ENCODE measurements at regions not wholly inside any gene's neighbourhood (a gene's known extent, or its start where the extent isn't known, plus 50 kb on each side); places are given as distances from the start of the nearest gene placed in this dataset.
"Not testable (repeated sequence)": the region's sequence is repeated elsewhere in the genome, so short reads cannot be mapped to it uniquely, and the experiment has no call there.

DNA sequence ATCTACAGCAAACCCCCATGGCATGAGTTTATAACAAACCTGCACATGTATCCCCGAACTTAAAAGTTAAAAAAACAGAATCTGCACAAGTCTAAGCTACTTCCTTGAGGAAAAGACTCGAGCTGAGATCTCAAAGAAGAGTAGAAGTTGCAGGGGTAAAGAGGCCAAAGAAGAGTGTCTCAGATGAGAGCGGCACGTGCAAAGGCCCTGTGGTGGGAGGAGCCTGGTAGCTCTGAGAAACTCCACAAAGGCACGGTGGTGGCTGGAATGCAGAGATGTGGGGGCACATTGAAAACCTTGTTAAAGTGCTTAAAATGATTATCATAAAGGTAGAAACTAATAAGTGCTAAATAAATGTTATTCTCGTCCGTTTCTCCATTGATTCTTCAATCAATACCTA lies 103.2 kb upstream of the GRK3 start:
- intact Hi-C loops (cut with DNase I): no loop called here
- Histone ChIP-seq H3K36me3 (peaks cover 43% of the 10 kb centered on the region), H3K27ac (no peak overlapping the region), H3K9me3 (no peaks in the 10 kb centered on the region), H3K4me3 (no peak overlapping the region), H3K27me3 (ENCODE audit: low read depth) (no peaks in the 10 kb centered on the region), H3K4me1 (no peaks in the 10 kb centered on the region)
- ATAC-seq: no peak
- no peak for DNase-seq
- TF ChIP-seq CTCF (IDR thresholded peaks at IDR 0.05): no peak

- DNase-seq: peak; percentile 80
- TF ChIP-seq CTCF (IDR thresholded peaks at IDR 0.05): peak; percentile 98
- H3K36me3 ChIP-seq: peaks cover 42% of the 10 kb centered on the region
- H3K4me1 ChIP-seq; H3K27me3 ChIP-seq (ENCODE audit: low read depth); H3K9me3 ChIP-seq; intact Hi-C loops (cut with DNase I); H3K4me3 ChIP-seq; H3K27ac ChIP-seq: not testable (repeated sequence)
- peak; percentile 94 to 95 for ATAC-seq
These were observed 101.8 kb upstream of the GRK3 start for GRCh38 chr22:25462474-25463346.

- H3K27ac ChIP-seq; DNase-seq; H3K27me3 ChIP-seq (ENCODE audit: low read depth); H3K4me1 ChIP-seq; intact Hi-C loops (cut with DNase I); H3K4me3 ChIP-seq; H3K9me3 ChIP-seq: not testable (repeated sequence)
- H3K36me3 ChIP-seq: peaks cover 36% of the 10 kb centered on the region
- peak in 1 of 2 donors; percentile 14 for ATAC-seq
These were observed 101.2 kb upstream of the GRK3 start for GRCh38 chr22:25463347-25463628.

- H3K36me3 ChIP-seq: peaks cover 27% of the 10 kb centered on the region
- DNase-seq; H3K4me1 ChIP-seq; H3K27ac ChIP-seq; H3K4me3 ChIP-seq; ATAC-seq; intact Hi-C loops (cut with DNase I); H3K27me3 ChIP-seq (ENCODE audit: low read depth); H3K9me3 ChIP-seq: not testable (repeated sequence)
These were observed 100.1 kb upstream of the GRK3 start for GRCh38 chr22:25464326-25464725.

DNA sequence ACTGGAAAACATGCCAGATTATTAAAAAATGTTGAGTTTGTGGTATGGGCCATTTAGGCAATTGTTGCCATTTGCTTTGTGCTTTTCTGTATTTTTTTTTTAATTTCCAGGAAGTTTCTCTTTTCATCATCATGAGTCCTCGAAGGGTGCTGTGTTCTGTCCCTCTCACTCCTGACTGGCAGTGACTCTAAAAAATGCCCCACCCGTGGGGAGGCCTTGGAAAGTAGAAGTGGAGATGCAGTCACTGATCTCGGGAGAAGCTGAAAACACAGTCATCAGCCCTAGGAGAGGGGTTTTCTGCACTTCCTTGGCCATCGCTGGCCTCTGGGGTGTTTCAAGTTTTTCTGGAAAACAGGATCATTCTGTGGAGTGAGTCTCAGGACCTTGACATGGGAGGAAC lies 98.5 kb upstream of the GRK3 start:
- Histone ChIP-seq H3K9me3 (no peaks in the 10 kb centered on the region), H3K4me3 (no peak overlapping the region), H3K4me1 (no peaks in the 10 kb centered on the region), H3K27me3 (ENCODE audit: low read depth) (no peaks in the 10 kb centered on the region), H3K36me3 (peaks cover 12% of the 10 kb centered on the region), H3K27ac (no peak overlapping the region)
- no peak for TF ChIP-seq CTCF (IDR thresholded peaks at IDR 0.05)
- DNase-seq (no peak), ATAC-seq (no peak)
- intact Hi-C loops (cut with DNase I): no loop called here

GRCh38 chr22:25472382-25472781 lies 92.1 kb upstream of the GRK3 start:
- H3K4me3 ChIP-seq: no peak overlapping the region
- intact Hi-C loops (cut with DNase I): no loop called here
- peaks cover 9% of the 10 kb centered on the region for H3K4me1 ChIP-seq
- DNase-seq: no peak
- no peak for TF ChIP-seq CTCF (IDR thresholded peaks at IDR 0.05)
- H3K9me3 ChIP-seq: no peaks in the 10 kb centered on the region
- ATAC-seq: no peak
- no peaks in the 10 kb centered on the region for H3K27me3 ChIP-seq (ENCODE audit: low read depth)
- no peaks in the 10 kb centered on the region for H3K36me3 ChIP-seq
- no peak overlapping the region for H3K27ac ChIP-seq
